H9 (cell line): ENCODE measurements at regions not wholly inside any gene's neighbourhood (a gene's known extent, or its start where the extent isn't known, plus 50 kb on each side); places are given as distances from the start of the nearest gene placed in this dataset.

Source experiments
- DNase-seq: peaks from one replicate; pipeline ENCODE4 v3.0.0-alpha.2; 2017
- H2AFZ ChIP-seq: one replicate; pipeline ENCODE4 v1.6.1; 2013; ENCODE audit warnings: mild to moderate bottlenecking, low read length, control low read depth, moderate library complexity
- H2AK5ac ChIP-seq: 2 replicates; pipeline ENCODE4 v1.6.1; 2013; ENCODE audit warnings: low read length, control low read depth, mixed read lengths; ENCODE audit not compliant: insufficient read length
- H2BK120ac ChIP-seq: one replicate; pipeline ENCODE4 v1.6.1; 2013; ENCODE audit warnings: low read depth, mild to moderate bottlenecking, low read length, control low read depth, inconsistent platforms; ENCODE audit not compliant: poor library complexity, severe bottlenecking
- H2BK12ac ChIP-seq: 2 replicates; pipeline ENCODE4 v1.6.1; 2013; ENCODE audit warnings: low read length, control low read depth, mixed read lengths, low read depth; ENCODE audit not compliant: insufficient read length
- H2BK15ac ChIP-seq: 2 replicates; pipeline ENCODE4 v1.6.1; 2013; ENCODE audit warnings: low read depth, low read length, control low read depth
- H2BK20ac ChIP-seq: one replicate; pipeline ENCODE4 v1.6.1; 2013; ENCODE audit warnings: low read depth, mild to moderate bottlenecking, low read length, control low read depth, inconsistent platforms; ENCODE audit not compliant: poor library complexity, severe bottlenecking
- H2BK5ac ChIP-seq: 2 replicates; pipeline ENCODE4 v1.6.1; 2013; ENCODE audit warnings: low read length, control low read depth, mixed read lengths; ENCODE audit not compliant: insufficient read length
- H3K14ac ChIP-seq: 2 replicates; pipeline ENCODE4 v1.6.1; 2013; ENCODE audit warnings: low read length, control low read depth; ENCODE audit not compliant: insufficient read depth
- H3K18ac ChIP-seq: 2 replicates; pipeline ENCODE4 v1.6.1; 2013; ENCODE audit warnings: low read depth, mild to moderate bottlenecking, mixed read lengths, low read length, control low read depth; ENCODE audit not compliant: insufficient read length
- H3K23ac ChIP-seq: 2 replicates; pipeline ENCODE4 v1.6.1; 2013; ENCODE audit warnings: low read length, control low read depth, mixed read lengths, low read depth; ENCODE audit not compliant: insufficient read length
- H3K23me2 ChIP-seq: 2 replicates; pipeline ENCODE4 v1.6.1; 2013; ENCODE audit warnings: low read depth, mild to moderate bottlenecking, mixed read lengths, low read length, control low read depth; ENCODE audit not compliant: insufficient read length, poor library complexity, severe bottlenecking
- H3K27ac ChIP-seq: 2 replicates; pipeline ENCODE4 v1.5.1; 2013; ENCODE audit warnings: low read length, control low read depth, mixed read lengths, low read depth; ENCODE audit not compliant: insufficient read length
- H3K27me3 ChIP-seq: 2 replicates; pipeline ENCODE4 v1.6.1; 2013; ENCODE audit warnings: low read length, control low read depth, inconsistent platforms; ENCODE audit not compliant: insufficient read depth
- H3K4ac ChIP-seq: 2 replicates; pipeline ENCODE4 v1.6.1; 2013; ENCODE audit warnings: low read depth, mild to moderate bottlenecking, control low read depth, inconsistent platforms, low read length, moderate library complexity
- H3K4me1 ChIP-seq: 2 replicates; pipeline ENCODE4 v1.6.1; 2013; ENCODE audit warnings: low read length, control low read depth, inconsistent platforms; ENCODE audit not compliant: insufficient read depth
- H3K4me2 ChIP-seq: 2 replicates; pipeline ENCODE4 v1.6.1; 2013; ENCODE audit warnings: low read length, control low read depth, mixed read lengths; ENCODE audit not compliant: insufficient read length, insufficient read depth
- H3K56ac ChIP-seq: 2 replicates; pipeline ENCODE4 v1.6.1; 2013; ENCODE audit warnings: low read depth, mild to moderate bottlenecking, mixed read lengths, low read length, control low read depth; ENCODE audit not compliant: insufficient read length
- H3K79me1 ChIP-seq: 2 replicates; pipeline ENCODE4 v1.6.1; 2013; ENCODE audit warnings: low read depth, mild to moderate bottlenecking, moderate library complexity, low read length, control low read depth, inconsistent platforms; ENCODE audit not compliant: insufficient read depth, poor library complexity, severe bottlenecking
- H3K79me2 ChIP-seq: 2 replicates; pipeline ENCODE4 v1.6.1; 2013; ENCODE audit warnings: low read length, control low read depth, inconsistent platforms; ENCODE audit not compliant: insufficient read depth
- H3K9ac ChIP-seq: 2 replicates; pipeline ENCODE4 v1.6.1; 2013; ENCODE audit warnings: low read length, control low read depth, mixed read lengths; ENCODE audit not compliant: insufficient read length; ENCODE audit errors: extremely low read depth
- H3K9me3 ChIP-seq: one replicate; pipeline ENCODE4 v1.6.1; 2013; ENCODE audit warnings: low read depth, low read length, inconsistent platforms; ENCODE audit not compliant: control insufficient read depth
- H3T11ph ChIP-seq: one replicate; pipeline ENCODE4 v1.6.1; 2013; ENCODE audit warnings: mild to moderate bottlenecking, low read length, control low read depth, inconsistent platforms
- H4K20me1 ChIP-seq: one replicate; pipeline ENCODE4 v1.6.1; 2013; ENCODE audit not compliant: control insufficient read depth, insufficient read length, insufficient read depth
- H4K5ac ChIP-seq: 2 replicates; pipeline ENCODE4 v1.6.1; 2013; ENCODE audit warnings: low read depth, mild to moderate bottlenecking, mixed read lengths, low read length, control low read depth; ENCODE audit not compliant: insufficient read length
- H4K8ac ChIP-seq: replicated peaks from 2 replicates; pipeline ENCODE4 v1.6.1; 2013; ENCODE audit warnings: low read length, control low read depth, mixed read lengths, low read depth; ENCODE audit not compliant: insufficient read length
- H4K91ac ChIP-seq: 2 replicates; pipeline ENCODE4 v1.6.1; 2013; ENCODE audit warnings: low read depth, mild to moderate bottlenecking, moderate library complexity, mixed read lengths, low read length, control low read depth; ENCODE audit not compliant: insufficient read length
- H3K27ac Mint-ChIP-seq, 3 experiments: 2 replicates in 2 of 3; 3 replicates in 1 of 3; pipeline ENCODE4 v1.8.0; 2020 to 2021; ENCODE audit warnings: mixed read lengths in 3 of 3, mild to moderate bottlenecking in 1 of 3, moderate library complexity in 1 of 3
- H3K27me3 Mint-ChIP-seq: 2 replicates; pipeline ENCODE4 v1.8.0; 2021; ENCODE audit warnings: low read depth, mild to moderate bottlenecking, moderate library complexity, mixed read lengths
- H3K36me3 Mint-ChIP-seq, 3 experiments: 2 replicates in 2 of 3; 3 replicates in 1 of 3; pipeline ENCODE4 v1.8.0; 2020 to 2021; ENCODE audit warnings: low read depth in 3 of 3, mixed read lengths in 3 of 3; ENCODE audit not compliant: insufficient read depth in 1 of 3
- H3K4me1 Mint-ChIP-seq, 2 experiments: 2 replicates each; pipeline ENCODE4 v1.8.0; 2020; ENCODE audit warnings: mixed read lengths in 2 of 2
- H3K4me3 Mint-ChIP-seq, 2 experiments: 2 replicates in 1 of 2; 3 replicates in 1 of 2; pipeline ENCODE4 v1.8.0; 2020 to 2021; ENCODE audit warnings: mild to moderate bottlenecking in 2 of 2, mixed read lengths in 2 of 2, moderate library complexity in 1 of 2
- H3K9me3 Mint-ChIP-seq, 2 experiments: 2 replicates in 1 of 2; 3 replicates in 1 of 2; pipeline ENCODE4 v1.8.0; 2020; ENCODE audit warnings: mild to moderate bottlenecking in 2 of 2, mixed read lengths in 2 of 2, moderate library complexity in 1 of 2
- WGBS: extraction: QIAGEN DNeasy Blood & Tissue Kit; methylation state at CpG from one replicate; pipeline ENCODE4 v1.1.7; 2013; ENCODE audit warnings: missing lambda C conversion rate, low lambda C conversion rate, mixed read lengths; ENCODE audit not compliant: insufficient read length; ENCODE audit errors: extremely low coverage; 5-methylcytosine and 5-hydroxymethylcytosine counted together
- TF ChIP-seq, protein P1 (sequence below): fragments of 200-600 bp; sonication (generic); conservative IDR thresholded peaks from 3 replicates; pipeline ENCODE4 v1.8.0; 2021; ENCODE audit warnings: antibody characterized with exemption, mild to moderate bottlenecking

DNA sequence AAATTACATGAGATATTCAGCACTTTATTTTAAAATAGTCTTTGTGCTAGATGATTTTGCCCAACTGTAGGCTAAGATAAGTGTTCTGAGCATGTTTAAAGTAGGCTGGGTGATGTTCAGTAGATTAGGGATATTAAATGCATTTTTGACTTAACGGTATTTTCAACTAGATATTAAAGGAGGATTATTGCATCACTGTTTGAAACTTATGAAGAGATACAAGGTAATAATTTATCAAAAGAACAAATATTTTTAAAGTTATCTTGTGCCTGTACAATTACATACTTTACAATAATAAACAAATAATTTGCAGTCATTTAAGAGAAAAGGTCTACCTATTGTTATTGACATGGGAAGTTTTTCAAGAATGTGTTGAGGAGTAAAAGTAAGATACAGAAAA is 368.6 kb upstream of the DCN start:
- Histone ChIP-seq H4K91ac (no peak overlapping the region), H4K8ac (no peak overlapping the region), H3K9me3 (no peaks in the 10 kb centered on the region), H2BK120ac (no peak overlapping the region), H3K4me1 (no peaks in the 10 kb centered on the region), H3K27me3 (no peaks in the 10 kb centered on the region), H2AFZ (no peak overlapping the region), H3K56ac (no peak overlapping the region), H4K5ac (no peak overlapping the region), H3K18ac (no peak overlapping the region), H3K9ac (no peak overlapping the region), H4K20me1 (no peaks in the 10 kb centered on the region), H2AK5ac (no peak overlapping the region), H3K23me2 (no peaks in the 10 kb centered on the region), H2BK15ac (no peak overlapping the region), H3K27ac (no peak overlapping the region), H3K4me2 (no peak overlapping the region), H3K79me2 (no peaks in the 10 kb centered on the region), H2BK20ac (no peak overlapping the region), H2BK5ac (no peak overlapping the region), H3K4ac (no peak overlapping the region), H2BK12ac (no peak overlapping the region), H3K14ac (no peak overlapping the region), H3T11ph (no peak overlapping the region), H3K79me1 (no peaks in the 10 kb centered on the region), H3K23ac (no peak overlapping the region)
- H3K9me3 Mint-ChIP-seq = peaks cover 3 to 12% of the 10 kb centered on the region in 2 experiments; a peak in 3 of 5 replicates
- WGBS = no CpG with 5 or more reads among the region's 1 CpG
- H3K27me3 Mint-ChIP-seq = no peaks in the 10 kb centered on the region
- no peak overlapping the region for H3K27ac Mint-ChIP-seq
- no peaks in the 10 kb centered on the region; a peak in 1 of 7 replicates for H3K36me3 Mint-ChIP-seq
- no peaks in the 10 kb centered on the region; a peak in 1 of 4 replicates for H3K4me1 Mint-ChIP-seq
- H3K4me3 Mint-ChIP-seq = no peak overlapping the region
- TF ChIP-seq, protein P1, sequence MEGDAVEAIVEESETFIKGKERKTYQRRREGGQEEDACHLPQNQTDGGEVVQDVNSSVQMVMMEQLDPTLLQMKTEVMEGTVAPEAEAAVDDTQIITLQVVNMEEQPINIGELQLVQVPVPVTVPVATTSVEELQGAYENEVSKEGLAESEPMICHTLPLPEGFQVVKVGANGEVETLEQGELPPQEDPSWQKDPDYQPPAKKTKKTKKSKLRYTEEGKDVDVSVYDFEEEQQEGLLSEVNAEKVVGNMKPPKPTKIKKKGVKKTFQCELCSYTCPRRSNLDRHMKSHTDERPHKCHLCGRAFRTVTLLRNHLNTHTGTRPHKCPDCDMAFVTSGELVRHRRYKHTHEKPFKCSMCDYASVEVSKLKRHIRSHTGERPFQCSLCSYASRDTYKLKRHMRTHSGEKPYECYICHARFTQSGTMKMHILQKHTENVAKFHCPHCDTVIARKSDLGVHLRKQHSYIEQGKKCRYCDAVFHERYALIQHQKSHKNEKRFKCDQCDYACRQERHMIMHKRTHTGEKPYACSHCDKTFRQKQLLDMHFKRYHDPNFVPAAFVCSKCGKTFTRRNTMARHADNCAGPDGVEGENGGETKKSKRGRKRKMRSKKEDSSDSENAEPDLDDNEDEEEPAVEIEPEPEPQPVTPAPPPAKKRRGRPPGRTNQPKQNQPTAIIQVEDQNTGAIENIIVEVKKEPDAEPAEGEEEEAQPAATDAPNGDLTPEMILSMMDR = no peak
- DNase-seq = no peak
